GM21723 (cell line): ENCODE measurements at regions not wholly inside any gene's neighbourhood (a gene's known extent, or its start where the extent isn't known, plus 50 kb on each side); places are given as distances from the start of the nearest gene placed in this dataset.

Source experiments
- ATAC-seq: cut with Tn5 transposase; IDR thresholded peaks from one replicate; pipeline ENCODE4 v1.9.1; 2021; ENCODE audit warnings: mild to moderate bottlenecking, moderate library complexity; ENCODE audit not compliant: unreplicated experiment

- ATAC-seq, result no peak
Observed at GRCh38 chr5:35324679-35325078, 94.4 kb upstream of the PRLR start.

GRCh38 chr5:35324201-35324600 lies 93.9 kb upstream of the PRLR start:
- no peak for ATAC-seq

- peak; percentile 24 for ATAC-seq
Observed at GRCh38 chr5:35320029-35320428, 89.7 kb upstream of the PRLR start.

GRCh38 chr5:35319333-35320002 lies 89.2 kb upstream of the PRLR start:
- ATAC-seq, result peak; percentile 98

GRCh38 chr5:35317586-35317985 lies 87.3 kb upstream of the PRLR start:
- no peak for ATAC-seq

- ATAC-seq, result no peak
Observed at GRCh38 chr5:35316611-35317274, 86.5 kb upstream of the PRLR start.

- no peak for ATAC-seq
Observed at GRCh38 chr5:35313291-35313690, 83.0 kb upstream of the PRLR start.

GRCh38 chr5:35312267-35312666 lies 82.0 kb upstream of the PRLR start:
- no peak for ATAC-seq

- ATAC-seq, result no peak
Observed at GRCh38 chr5:35309365-35310130, 79.3 kb upstream of the PRLR start.

GRCh38 chr5:35308421-35308820 lies 78.1 kb upstream of the PRLR start:
- no peak for ATAC-seq

- ATAC-seq, result no peak
Observed at GRCh38 chr5:35306716-35307365, 76.6 kb upstream of the PRLR start.

- no peak for ATAC-seq
Observed at GRCh38 chr5:35305336-35306020, 75.2 kb upstream of the PRLR start.

GRCh38 chr5:35304291-35304690 lies 74.0 kb upstream of the PRLR start:
- ATAC-seq, result no peak

GRCh38 chr5:35303152-35303551 lies 72.9 kb upstream of the PRLR start:
- ATAC-seq, result peak; percentile 62

GRCh38 chr5:35302544-35302943 lies 72.3 kb upstream of the PRLR start:
- peak; percentile 92 for ATAC-seq

- ATAC-seq, result no peak
Observed at GRCh38 chr5:35297755-35298154, 67.5 kb upstream of the PRLR start.

- no peak for ATAC-seq
Observed at GRCh38 chr5:35294976-35295375, 64.7 kb upstream of the PRLR start.

- ATAC-seq, result no peak
Observed at GRCh38 chr5:35294017-35294416, 63.7 kb upstream of the PRLR start.

GRCh38 chr5:35285435-35285834 lies 55.1 kb upstream of the PRLR start:
- ATAC-seq, result no peak

GRCh38 chr5:35285011-35285410 lies 54.7 kb upstream of the PRLR start:
- ATAC-seq, result no peak

GRCh38 chr5:35284364-35284763 lies 54.1 kb upstream of the PRLR start:
- ATAC-seq, result no peak
